AG04450 (cell line): ENCODE measurements at regions not wholly inside any gene's neighbourhood (a gene's known extent, or its start where the extent isn't known, plus 50 kb on each side); places are given as distances from the start of the nearest gene placed in this dataset.

Experiments
- CTCF ChIA-PET: fragments of 300-600, 350-600 bp; formaldehyde crosslinking; extraction: SDS; loops from one replicate; lab custom pipeline; 2022; ENCODE audit warnings: antibody characterized with exemption, inconsistent platforms; lab: Charles Lee
- POLR2A ChIA-PET: fragments of 350-600 bp; formaldehyde crosslinking; extraction: SDS; loops from one replicate; lab custom pipeline; 2021; ENCODE audit warnings: antibody characterized with exemption, inconsistent platforms; lab: Yijun Ruan, JAX
- DNase-seq: peaks from one replicate; pipeline ENCODE4 v3.0.0-alpha.2; 2011; ENCODE audit warnings: low read depth, low spot score
- H3K27ac ChIP-seq: one replicate; pipeline ENCODE4 v1.5.1; 2012; ENCODE audit warnings: low read depth, low read length, control low read depth
- H3K27me3 ChIP-seq: one replicate; pipeline ENCODE4 v1.6.0; 2012; ENCODE audit warnings: low read length; ENCODE audit not compliant: control insufficient read depth, insufficient read depth
- H3K4me3 ChIP-seq: 2 replicates; pipeline ENCODE4 v1.5.1; 2011; ENCODE audit warnings: mild to moderate bottlenecking, low read depth, low read length, control low read depth
- H3K9me3 ChIP-seq: 2 replicates; pipeline ENCODE4 v1.5.1; 2012; ENCODE audit warnings: low read length; ENCODE audit not compliant: control insufficient read depth, insufficient read depth
- CTCF ChIP-seq: IDR thresholded peaks from 2 replicates; pipeline ENCODE4 v1.5.1; 2011; ENCODE audit warnings: low read depth, low read length, control low read depth, inconsistent platforms

- POLR2A ChIA-PET: no interaction called here
- Histone ChIP-seq H3K9me3 (no peaks in the 10 kb centered on the region), H3K27me3 (no peaks in the 10 kb centered on the region), H3K27ac (no peak overlapping the region), H3K4me3 (no peak overlapping the region)
- no peak for TF ChIP-seq CTCF
- CTCF ChIA-PET: no interaction called here
- DNase-seq: no peak
Observed at GRCh38 chr21:25426580-25426979, 180.7 kb downstream of the MRPL39 start.

GRCh38 chr21:25425156-25425555, 182.1 kb downstream of the MRPL39 start:
- POLR2A ChIA-PET: no interaction called here
- Histone ChIP-seq H3K27me3 (no peaks in the 10 kb centered on the region), H3K27ac (no peak overlapping the region), H3K9me3 (no peaks in the 10 kb centered on the region), H3K4me3 (no peak overlapping the region)
- no peak for DNase-seq
- CTCF ChIA-PET: interaction anchor here (0.6 to 1.7 kb wide), 2 partner anchors 137 to 900 kb away, joined by 3 to 5 read pairs; no protein-coding TSS in a partner anchor
- no peak for TF ChIP-seq CTCF

- TF ChIP-seq CTCF: no peak
- DNase-seq: no peak
- no peaks in the 10 kb centered on the region for H3K9me3 ChIP-seq
- no peak overlapping the region for H3K27ac ChIP-seq
- ChIA-PET POLR2A (no interaction called here), CTCF (interaction anchor here (0.6 to 1.7 kb wide), 2 partner anchors 137 to 900 kb away, joined by 3 to 5 read pairs; no protein-coding TSS in a partner anchor)
- no peak overlapping the region for H3K4me3 ChIP-seq
- no peaks in the 10 kb centered on the region for H3K27me3 ChIP-seq
Observed at GRCh38 chr21:25424634-25425033, 182.6 kb downstream of the MRPL39 start.

- no peak for DNase-seq
- Histone ChIP-seq H3K4me3 (no peak overlapping the region), H3K27ac (no peak overlapping the region), H3K9me3 (no peaks in the 10 kb centered on the region), H3K27me3 (no peaks in the 10 kb centered on the region)
- CTCF ChIA-PET: interaction anchor here (1.7 kb wide), 1 partner anchor 138 kb away, joined by 5 read pairs; no protein-coding TSS in a partner anchor
- POLR2A ChIA-PET: no interaction called here
- no peak for TF ChIP-seq CTCF
Observed at GRCh38 chr21:25424048-25424447, 183.2 kb downstream of the MRPL39 start.

- no peak for DNase-seq
- CTCF ChIA-PET: no interaction called here
- no peak overlapping the region for H3K4me3 ChIP-seq
- no peak for TF ChIP-seq CTCF
- H3K27me3 ChIP-seq: no peaks in the 10 kb centered on the region
- POLR2A ChIA-PET: no interaction called here
- H3K27ac ChIP-seq: no peak overlapping the region
- no peaks in the 10 kb centered on the region for H3K9me3 ChIP-seq
Observed at GRCh38 chr21:25422610-25423608, 184.4 kb downstream of the MRPL39 start.
